Ishikawa (cell line): ENCODE measurements at regions not wholly inside any gene's neighbourhood (a gene's known extent, or its start where the extent isn't known, plus 50 kb on each side); places are given as distances from the start of the nearest gene placed in this dataset.

Source experiments
- CEBPB ChIP-seq: IDR thresholded peaks from 2 replicates; pipeline ENCODE4 v1.6.1; 2012
- CREB1 ChIP-seq: IDR thresholded peaks from 2 replicates; pipeline ENCODE4 v1.6.1; 2012; ENCODE audit warnings: low read depth
- EGR1 ChIP-seq: IDR thresholded peaks from 2 replicates; pipeline ENCODE4 v1.6.1; 2012
- EP300 ChIP-seq: IDR thresholded peaks from 2 replicates; pipeline ENCODE4 v1.6.1; 2012; ENCODE audit warnings: borderline replicate concordance
- FOXM1 ChIP-seq: IDR thresholded peaks from 2 replicates; pipeline ENCODE4 v1.6.1; 2012; ENCODE audit warnings: low read depth, borderline replicate concordance
- MAX ChIP-seq: IDR thresholded peaks from 2 replicates; pipeline ENCODE4 v1.6.1; 2012
- NFIC ChIP-seq: IDR thresholded peaks from 2 replicates; pipeline ENCODE4 v1.6.1; 2012
- RAD21 ChIP-seq: IDR thresholded peaks from 2 replicates; pipeline ENCODE4 v1.6.1; 2012; ENCODE audit warnings: low read depth
- REST ChIP-seq: IDR thresholded peaks from 2 replicates; pipeline ENCODE4 v1.6.1; 2012; ENCODE audit warnings: low read depth, mild to moderate bottlenecking
- TAF1 ChIP-seq: IDR thresholded peaks from 2 replicates; pipeline ENCODE4 v1.6.1; 2012; ENCODE audit warnings: low read depth, mild to moderate bottlenecking
- TEAD4 ChIP-seq: IDR thresholded peaks from 2 replicates; pipeline ENCODE4 v1.6.1; 2012
- USF1 ChIP-seq: IDR thresholded peaks from 2 replicates; pipeline ENCODE4 v1.6.1; 2012
- YY1 ChIP-seq: IDR thresholded peaks from 2 replicates; pipeline ENCODE4 v1.6.1; 2012; ENCODE audit warnings: low read depth
- ZBTB7A ChIP-seq: IDR thresholded peaks from 2 replicates; pipeline ENCODE4 v1.6.1; 2012; ENCODE audit warnings: low read depth

- TF ChIP-seq TAF1 = no peak
- no peak for TF ChIP-seq CREB1
- TF ChIP-seq REST = no peak
- TF ChIP-seq EP300 = no peak
- no peak for TF ChIP-seq FOXM1
- no peak for TF ChIP-seq NFIC
- TF ChIP-seq YY1 = no peak
- no peak for TF ChIP-seq CEBPB
- no peak for TF ChIP-seq TEAD4
- no peak for TF ChIP-seq ZBTB7A
- no peak for TF ChIP-seq USF1
- TF ChIP-seq RAD21 = no peak
Measured at GRCh38 chr18:76615065-76615733, 120.2 kb upstream of the ZNF516 start.

GRCh38 chr18:76613755-76614120, 118.7 kb upstream of the ZNF516 start:
- TF ChIP-seq ZBTB7A (no peak), NFIC (no peak), FOXM1 (no peak)

GRCh38 chr18:76613053-76613754, 118.2 kb upstream of the ZNF516 start:
- TF ChIP-seq YY1 (no peak), TAF1 (no peak)

GRCh38 chr18:76610933-76611749, 116.1 kb upstream of the ZNF516 start:
- TF ChIP-seq FOXM1 (no peak), USF1 (no peak), ZBTB7A (no peak), REST (no peak), TEAD4 (no peak), EGR1 (no peak), YY1 (no peak), CEBPB (no peak), MAX (no peak), EP300 (no peak), CREB1 (no peak), TAF1 (no peak), RAD21 (no peak)

GRCh38 chr18:76610012-76610411, 115.0 kb upstream of the ZNF516 start:
- no peak for TF ChIP-seq NFIC
- TF ChIP-seq USF1 = no peak
- no peak for TF ChIP-seq TEAD4
- no peak for TF ChIP-seq MAX
